OCI-M1 (cell line): ENCODE measurements at regions not wholly inside any gene's neighbourhood (a gene's known extent, or its start where the extent isn't known, plus 50 kb on each side); places are given as distances from the start of the nearest gene placed in this dataset.

Experiments
- DNase-seq: peaks from one replicate; lab custom pipeline; 2025; lab: John Stamatoyannopoulos, UW

- DNase-seq, result no peak
These were observed 109.5 kb downstream of the FOXD1 start for GRCh38 chr5:73339051-73339575.

DNA sequence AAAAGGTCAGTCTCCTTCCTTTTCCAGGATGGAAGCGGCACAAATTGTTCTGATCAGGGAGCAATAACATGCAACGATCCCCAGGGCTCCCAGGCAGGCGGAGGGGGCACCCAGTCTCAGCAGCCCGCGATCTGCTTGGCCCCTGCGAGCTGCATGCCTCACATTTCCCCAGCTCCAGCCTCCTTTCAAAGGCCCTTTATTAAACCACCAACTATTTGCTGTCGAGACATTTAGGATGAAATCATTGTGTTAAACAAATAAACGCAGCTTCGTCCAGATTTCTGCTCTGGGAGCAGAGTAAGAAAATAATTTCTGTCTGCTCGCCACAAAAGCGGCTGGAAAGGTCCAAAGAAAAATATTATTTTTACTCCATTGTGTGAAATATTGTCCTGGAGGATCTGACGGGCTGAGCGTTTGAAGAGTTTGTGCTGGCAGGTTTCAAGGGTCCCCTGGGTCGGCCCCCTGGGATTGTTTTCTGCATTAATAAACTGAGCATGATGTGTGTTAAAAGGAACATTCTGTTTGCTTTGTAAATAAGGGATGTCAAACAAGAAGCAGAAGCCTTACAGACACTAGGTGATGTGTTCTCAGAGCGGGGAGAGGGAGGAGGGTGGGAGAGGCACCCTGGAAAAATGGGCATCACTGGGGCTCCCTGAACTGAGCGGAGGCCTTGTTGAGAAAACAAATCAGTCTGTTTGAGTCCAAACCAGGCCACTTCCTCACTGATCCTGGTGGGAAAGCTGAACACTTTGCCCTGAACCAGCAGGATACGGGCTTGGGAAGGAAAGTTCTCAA is 110.1 kb downstream of the FOXD1 start:
- DNase-seq, result no peak

GRCh38 chr5:73337586-73338255 is 110.9 kb downstream of the FOXD1 start:
- no peak for DNase-seq

DNA sequence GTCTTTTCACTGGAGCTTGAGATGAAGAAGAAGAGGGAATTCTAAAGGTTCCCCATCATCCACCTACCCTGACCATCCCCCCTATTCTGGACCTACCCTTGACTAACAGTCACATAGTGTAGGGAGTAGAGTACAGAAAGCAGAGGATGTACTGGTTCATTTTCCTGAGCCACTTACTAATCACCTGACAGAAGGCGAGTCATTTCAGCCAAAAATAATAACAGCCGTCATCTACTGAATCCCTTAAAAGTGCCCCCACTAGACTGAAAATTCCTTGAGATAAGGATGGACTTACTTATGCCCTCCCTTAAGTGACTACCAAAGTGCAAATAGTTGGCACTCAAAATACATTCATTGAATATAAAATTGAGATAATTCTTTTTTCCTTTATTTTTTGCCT is 112.2 kb downstream of the FOXD1 start:
- no peak for DNase-seq

- DNase-seq, result no peak
These were observed 114.5 kb downstream of the FOXD1 start for GRCh38 chr5:73333944-73334703.

DNA sequence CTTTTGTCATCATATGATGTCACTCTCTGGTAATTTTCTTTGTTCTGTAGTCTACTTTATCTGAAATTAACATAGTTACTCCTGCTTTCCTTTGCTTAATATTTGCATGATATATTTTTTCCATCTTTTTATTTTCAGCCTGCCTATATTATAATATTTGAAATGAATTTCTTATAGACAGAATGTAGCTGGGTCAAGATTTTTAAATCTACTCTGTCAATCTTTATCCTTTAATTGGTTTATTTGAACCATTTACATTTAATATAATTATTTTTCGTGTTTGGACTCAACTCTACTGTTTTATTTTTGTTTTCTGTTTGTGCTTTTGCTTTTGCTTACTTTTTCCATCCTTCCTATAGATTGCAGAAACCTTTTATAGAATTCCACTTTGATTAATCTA is 118.0 kb downstream of the FOXD1 start:
- DNase-seq, result no peak

- DNase-seq, result no peak
These were observed 119.9 kb downstream of the FOXD1 start for GRCh38 chr5:73328640-73329039.

GRCh38 chr5:73327908-73328455 is 120.6 kb downstream of the FOXD1 start:
- DNase-seq, result no peak

DNA sequence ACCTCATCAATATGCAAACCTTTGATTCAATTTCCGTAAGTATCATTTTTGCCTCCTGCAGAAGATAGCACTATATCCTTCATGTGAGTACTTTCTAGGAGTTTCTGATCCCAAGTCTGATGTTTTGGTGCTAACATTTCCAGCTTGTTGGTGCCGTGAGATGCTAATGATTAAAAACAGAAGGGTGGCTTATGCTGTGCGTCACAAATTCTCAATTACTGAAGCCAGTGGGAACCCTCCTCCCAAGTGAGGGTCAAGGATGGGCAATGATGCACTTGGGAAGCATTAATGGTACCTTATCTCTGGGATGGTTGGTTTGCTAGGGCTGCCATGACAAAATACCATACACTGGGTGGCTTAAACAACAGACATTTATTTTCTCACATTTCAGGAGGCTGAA is 123.0 kb downstream of the FOXD1 start:
- DNase-seq, result no peak

DNA sequence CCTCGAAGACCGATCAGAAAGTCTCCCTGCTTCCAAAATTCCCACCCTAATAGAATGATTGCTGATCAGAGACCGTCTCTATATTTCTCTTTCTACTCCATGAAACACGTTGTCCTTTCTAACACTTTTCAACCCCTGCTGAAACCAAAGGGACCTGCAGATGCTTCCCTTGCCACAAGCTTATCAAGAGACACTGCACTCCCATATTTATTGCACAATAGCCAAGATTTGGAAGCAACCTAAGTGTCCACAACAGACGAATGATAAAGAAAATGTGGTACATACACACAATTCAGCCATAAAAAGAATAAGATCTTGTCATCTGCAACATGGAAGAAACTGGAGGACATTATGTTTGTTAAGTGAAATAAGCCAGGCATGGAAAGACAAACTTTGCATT is 125.1 kb downstream of the FOXD1 start:
- DNase-seq, result peak; percentile 36

DNA sequence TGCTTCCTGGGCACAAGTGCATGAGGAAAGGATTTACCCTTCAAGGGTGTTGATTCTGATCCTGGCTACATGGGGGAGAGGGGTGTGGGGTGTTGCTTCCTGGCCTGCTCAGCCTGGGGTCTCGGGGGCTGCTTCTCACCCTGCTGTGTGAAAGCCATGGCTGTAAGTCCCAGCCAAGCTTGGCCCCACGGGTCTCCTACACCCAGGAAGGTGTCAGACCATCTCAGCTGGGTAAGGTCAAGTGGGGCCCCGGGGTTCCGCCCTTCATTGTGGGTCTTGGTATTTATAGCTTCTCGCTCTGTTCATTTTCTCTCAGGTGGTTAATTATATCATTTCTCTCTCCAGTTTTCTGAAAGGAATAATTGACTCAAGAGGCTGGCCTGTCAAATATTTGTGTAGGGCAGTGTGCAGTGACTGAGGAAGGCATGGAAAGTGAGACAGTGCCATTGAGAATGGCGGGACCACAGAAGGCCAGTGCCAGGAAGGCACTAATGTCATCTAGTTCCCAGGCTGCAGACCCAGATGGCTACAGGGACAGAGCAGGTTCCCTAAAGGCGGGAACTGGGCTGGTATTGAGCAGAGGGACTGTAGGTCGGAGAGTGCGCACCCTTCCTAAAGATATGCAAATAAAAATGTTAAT is 126.0 kb downstream of the FOXD1 start:
- DNase-seq, result no peak

DNA sequence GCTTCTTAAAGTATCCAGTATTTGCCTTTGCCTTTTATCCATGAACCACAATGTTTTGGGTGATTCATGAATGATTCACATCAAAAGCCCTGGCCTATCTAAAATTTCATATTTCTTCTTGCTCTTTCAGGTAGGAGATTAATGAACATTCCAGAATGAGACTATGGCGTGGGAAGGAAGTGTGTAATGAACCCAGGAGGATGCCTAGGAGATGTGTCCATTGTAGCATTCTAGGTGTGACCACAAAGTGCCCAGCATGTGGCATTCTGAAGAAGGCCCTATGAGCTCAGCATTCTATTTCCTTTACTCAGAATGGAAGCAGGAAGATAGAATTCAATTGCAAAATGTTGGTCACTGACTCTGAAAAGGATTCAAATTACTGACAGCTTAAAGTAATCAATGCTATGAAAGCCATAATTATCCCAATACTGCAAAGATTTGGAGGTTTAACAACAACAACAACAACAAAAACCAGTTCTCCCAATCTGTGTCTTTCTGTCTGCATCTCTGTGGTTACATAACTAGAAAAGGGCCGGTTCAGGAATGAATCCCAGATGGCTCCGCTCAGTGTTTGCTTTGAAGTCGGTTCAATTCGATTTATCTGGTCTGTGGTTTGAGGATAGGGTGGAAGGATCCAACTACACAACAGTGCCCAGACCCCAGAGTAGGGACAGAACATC is 126.7 kb downstream of the FOXD1 start:
- no peak for DNase-seq

GRCh38 chr5:73319036-73319435 is 129.5 kb downstream of the FOXD1 start:
- no peak for DNase-seq

- no peak for DNase-seq
These were observed 130.3 kb downstream of the FOXD1 start for GRCh38 chr5:73318308-73318719.

DNA sequence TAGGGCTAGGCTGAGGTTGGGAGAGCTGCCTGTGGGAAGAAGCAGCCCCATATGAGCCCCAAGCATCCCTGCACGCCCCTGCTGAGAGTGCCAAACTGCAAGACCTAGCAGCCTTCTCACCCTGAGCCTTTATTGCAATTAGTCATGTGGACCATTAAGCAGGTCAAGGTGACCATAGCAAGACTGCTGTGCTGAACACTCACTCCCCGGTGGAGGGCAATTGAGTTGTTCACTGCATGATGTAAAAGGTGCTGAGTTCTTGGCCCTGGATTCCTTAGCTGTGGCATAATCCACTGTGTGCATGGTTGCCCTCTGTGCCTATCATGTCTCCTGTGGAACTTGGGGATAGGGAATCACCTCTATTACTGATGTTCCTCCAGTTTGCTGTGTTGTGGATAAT is 131.1 kb downstream of the FOXD1 start:
- no peak for DNase-seq

GRCh38 chr5:73314395-73315257 is 134.0 kb downstream of the FOXD1 start:
- DNase-seq, result no peak

DNA sequence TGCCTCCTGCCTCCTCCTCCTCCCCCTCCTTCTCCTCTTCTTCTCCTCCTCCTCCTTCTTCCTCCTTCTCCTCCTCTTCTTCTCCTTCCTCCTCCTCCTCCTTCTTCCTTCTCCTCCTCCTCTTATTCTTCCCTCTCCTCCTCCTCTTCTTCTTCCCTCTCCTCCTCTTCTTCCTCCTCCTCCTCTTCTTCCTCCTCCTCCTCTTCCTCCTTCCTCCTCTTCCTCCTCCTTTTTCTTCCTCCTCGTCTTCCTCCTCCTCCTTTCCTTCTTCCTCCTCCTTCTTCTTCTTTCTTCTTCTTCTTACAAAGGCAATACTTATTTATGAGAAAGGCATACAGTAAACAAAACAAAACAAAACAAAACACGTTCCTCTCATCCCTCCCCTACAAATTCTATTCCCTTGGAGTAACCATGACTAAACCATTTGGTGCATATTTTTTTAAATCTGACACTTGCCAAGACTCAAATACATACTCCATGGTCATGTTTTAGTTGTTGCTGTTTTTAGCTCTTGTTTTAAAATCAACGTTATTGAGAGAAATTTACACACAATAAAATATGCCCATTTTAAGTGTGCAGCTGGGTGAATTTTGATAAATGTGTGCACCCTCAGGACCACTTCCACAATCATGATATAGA is 135.6 kb downstream of the FOXD1 start:
- no peak for DNase-seq

DNA sequence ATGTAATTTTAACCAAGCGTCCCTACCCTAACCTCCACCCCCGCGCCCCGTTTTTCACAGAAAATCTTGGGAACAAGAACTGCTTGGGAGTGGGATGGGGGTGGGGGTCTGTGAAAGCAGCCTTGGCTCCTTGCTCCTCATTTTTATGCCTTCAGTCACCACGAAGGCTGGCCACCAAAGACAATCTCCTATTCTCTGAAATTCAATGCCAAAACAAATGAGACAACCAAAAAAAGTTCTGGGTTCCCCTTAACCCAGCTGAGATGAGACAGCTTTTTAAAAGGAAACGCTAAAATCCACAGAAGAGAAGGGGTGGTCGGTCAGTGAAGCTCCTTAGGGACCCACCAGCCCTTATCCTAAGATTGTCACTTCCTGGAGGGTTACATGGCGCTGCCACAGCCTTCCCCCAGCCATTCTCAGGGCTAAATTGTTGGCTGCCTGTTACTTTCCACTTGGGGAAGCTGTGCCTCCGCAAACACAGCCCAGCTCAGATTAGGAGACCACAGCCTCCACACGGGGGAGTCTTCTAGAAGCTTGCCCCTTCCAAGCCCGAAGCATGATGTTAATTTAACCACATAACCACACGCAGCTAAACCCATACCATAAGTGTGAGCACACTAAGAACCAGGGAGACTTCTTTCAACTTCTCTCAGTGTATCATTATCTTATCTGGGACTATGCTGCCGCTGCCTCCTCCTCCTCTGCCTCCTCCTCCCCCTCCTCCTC is 136.3 kb downstream of the FOXD1 start:
- peak; percentile 92 for DNase-seq
